ENCODE measurements at regions not wholly inside any gene's neighbourhood (a gene's known extent, or its start where the extent isn't known, plus 50 kb on each side); places are given as distances from the start of the nearest gene placed in this dataset.
"Not testable (repeated sequence)": the region's sequence is repeated elsewhere in the genome, so short reads cannot be mapped to it uniquely, and the experiment has no call there.

GRCh38 chr9:99633265-99633664 lies 188.4 kb upstream of the NR4A3 start:
- intact Hi-C loops (cut with micrococcal nuclease) = no loop called here
- peaks cover 7% of the 10 kb centered on the region for H3K27me3 Mint-ChIP-seq (ENCODE audit: low read depth)
- peaks cover 2% of the 10 kb centered on the region for H3K4me1 Mint-ChIP-seq (ENCODE audit: low read depth)
- no peak for DNase-seq (ENCODE audit: low spot score)
- no peaks in the 10 kb centered on the region for H3K36me3 Mint-ChIP-seq (ENCODE audit: low read depth)
- no peak overlapping the region for H3K27ac Mint-ChIP-seq
- no peak overlapping the region for H3K4me3 Mint-ChIP-seq (ENCODE audit: low read depth)
- no peaks in the 10 kb centered on the region for H3K9me3 Mint-ChIP-seq

- Mint-ChIP-seq H3K27ac (no peak overlapping the region), H3K27me3 (ENCODE audit: low read depth) (peaks cover 7% of the 10 kb centered on the region), H3K4me1 (ENCODE audit: low read depth) (peaks cover 2% of the 10 kb centered on the region), H3K36me3 (ENCODE audit: low read depth) (no peaks in the 10 kb centered on the region), H3K4me3 (ENCODE audit: low read depth) (no peak overlapping the region), H3K9me3 (no peaks in the 10 kb centered on the region)
- no peak for DNase-seq (ENCODE audit: low spot score)
- intact Hi-C loops (cut with micrococcal nuclease) = no loop called here
Measured at GRCh38 chr9:99634186-99634585, 187.5 kb upstream of the NR4A3 start.

- peaks cover 2% of the 10 kb centered on the region for H3K4me1 Mint-ChIP-seq (ENCODE audit: low read depth)
- no peaks in the 10 kb centered on the region for H3K36me3 Mint-ChIP-seq (ENCODE audit: low read depth)
- peaks cover 7% of the 10 kb centered on the region for H3K27me3 Mint-ChIP-seq (ENCODE audit: low read depth)
- no peak overlapping the region for H3K27ac Mint-ChIP-seq
- DNase-seq (ENCODE audit: low spot score) = no peak
- intact Hi-C loops (cut with micrococcal nuclease) = no loop called here
- H3K9me3 Mint-ChIP-seq = no peaks in the 10 kb centered on the region
- no peak overlapping the region for H3K4me3 Mint-ChIP-seq (ENCODE audit: low read depth)
Measured at GRCh38 chr9:99635032-99635431, 186.7 kb upstream of the NR4A3 start.

DNA sequence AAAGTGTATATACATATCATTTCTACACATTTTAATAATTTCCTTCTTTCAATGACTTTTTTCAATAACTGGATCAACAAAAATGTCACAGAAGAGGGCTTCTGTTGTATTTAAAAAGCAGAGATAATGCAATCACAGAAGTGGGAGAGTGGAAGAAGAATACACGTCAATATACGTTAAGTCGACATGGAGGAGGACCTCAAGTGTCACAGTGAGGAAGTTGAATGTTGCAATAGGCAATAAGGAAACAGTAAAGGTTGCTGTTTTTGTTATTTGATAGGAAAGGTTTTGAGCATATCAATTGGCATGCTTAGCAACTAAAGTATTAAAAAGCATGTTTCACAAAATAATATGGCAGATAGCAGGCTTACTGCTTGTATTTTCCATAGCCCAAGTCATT lies 184.0 kb upstream of the NR4A3 start:
- Mint-ChIP-seq H3K27me3 (ENCODE audit: low read depth) (peaks cover 7% of the 10 kb centered on the region), H3K9me3 (peaks cover 7% of the 10 kb centered on the region), H3K4me1 (ENCODE audit: low read depth) (peaks cover under 1% of the 10 kb centered on the region), H3K36me3 (ENCODE audit: low read depth) (no peaks in the 10 kb centered on the region), H3K4me3 (ENCODE audit: low read depth) (no peak overlapping the region), H3K27ac (no peak overlapping the region)
- intact Hi-C loops (cut with micrococcal nuclease) = no loop called here
- no peak for DNase-seq (ENCODE audit: low spot score)

DNA sequence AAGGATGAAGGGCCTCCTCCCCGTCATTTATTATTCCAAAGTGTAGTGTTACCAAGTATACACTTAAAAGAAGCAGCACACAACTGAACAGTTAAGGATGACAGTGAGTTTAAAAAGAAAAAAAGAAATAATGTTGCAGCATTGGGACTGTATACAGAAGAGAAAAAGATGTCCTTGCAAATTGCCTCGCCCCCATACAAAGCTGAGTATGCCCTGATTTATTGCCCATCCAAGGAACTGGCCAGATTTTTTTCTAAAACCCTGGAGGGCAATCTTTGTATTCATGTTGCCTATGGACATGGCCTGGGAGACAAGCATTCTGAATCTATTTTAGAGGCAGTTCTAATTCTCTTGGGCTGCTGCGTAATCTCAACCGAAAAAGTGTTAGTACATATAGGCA lies 182.7 kb upstream of the NR4A3 start:
- H3K36me3 Mint-ChIP-seq (ENCODE audit: low read depth) = no peaks in the 10 kb centered on the region
- no peak for DNase-seq (ENCODE audit: low spot score)

GRCh38 chr9:99647604-99648003 lies 174.1 kb upstream of the NR4A3 start:
- intact Hi-C loops (cut with micrococcal nuclease) = no loop called here
- Mint-ChIP-seq H3K4me1 (ENCODE audit: low read depth) (peaks cover 5% of the 10 kb centered on the region), H3K9me3 (peaks cover 10% of the 10 kb centered on the region), H3K27me3 (ENCODE audit: low read depth) (peaks cover 7% of the 10 kb centered on the region), H3K27ac (no peak overlapping the region), H3K36me3 (ENCODE audit: low read depth) (no peaks in the 10 kb centered on the region), H3K4me3 (ENCODE audit: low read depth) (no peak overlapping the region)
- DNase-seq (ENCODE audit: low spot score) = no peak

More for the DNA sequence above, 182.7 kb upstream of the NR4A3 start:
- intact Hi-C loops (cut with micrococcal nuclease) = no loop called here
- Mint-ChIP-seq H3K9me3 (peaks cover 7% of the 10 kb centered on the region), H3K27ac (no peak overlapping the region), H3K4me3 (ENCODE audit: low read depth) (no peak overlapping the region), H3K4me1 (ENCODE audit: low read depth) (peaks cover 5% of the 10 kb centered on the region), H3K27me3 (ENCODE audit: low read depth) (peaks cover 5% of the 10 kb centered on the region)

DNA sequence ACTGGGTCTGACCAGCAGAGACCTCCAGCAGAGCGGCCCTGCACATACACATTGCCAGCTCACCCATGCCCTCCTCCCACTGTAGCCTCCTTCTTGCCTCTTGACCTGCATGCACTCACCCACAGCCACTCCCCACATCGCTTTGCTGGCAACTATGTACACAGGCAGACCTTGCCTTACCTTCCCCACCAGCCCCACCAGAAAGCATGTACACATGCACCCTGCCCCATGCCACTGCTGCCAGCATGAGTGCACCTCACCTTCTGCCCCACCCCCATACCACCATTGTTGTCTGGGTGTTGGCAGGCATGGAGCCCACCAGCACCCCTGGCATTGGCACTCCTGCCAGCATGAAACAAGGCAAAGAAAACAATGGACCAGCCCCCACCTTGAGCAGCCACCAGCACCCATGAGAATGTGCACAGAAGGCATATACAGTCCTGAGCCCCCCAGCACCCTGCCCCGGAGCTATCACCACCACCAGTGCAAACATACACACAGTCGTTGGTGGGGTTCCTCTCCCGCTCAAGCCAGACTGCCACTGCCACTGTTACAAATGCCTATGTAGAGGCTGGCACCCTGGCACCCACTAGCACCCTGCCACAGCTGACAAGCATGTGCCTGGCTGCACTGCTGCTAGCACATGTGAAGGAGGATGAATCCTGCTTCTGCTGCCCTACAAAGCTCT lies 171.4 kb upstream of the NR4A3 start:
- no peak for DNase-seq (ENCODE audit: low spot score)
- Mint-ChIP-seq H3K4me1 (ENCODE audit: low read depth) (peaks cover 5% of the 10 kb centered on the region), H3K27ac (no peak overlapping the region), H3K9me3 (peaks cover 32% of the 10 kb centered on the region), H3K36me3 (ENCODE audit: low read depth) (no peaks in the 10 kb centered on the region), H3K4me3 (ENCODE audit: low read depth) (no peak overlapping the region), H3K27me3 (ENCODE audit: low read depth) (peaks cover 9% of the 10 kb centered on the region)
- intact Hi-C loops (cut with micrococcal nuclease) = no loop called here

DNA sequence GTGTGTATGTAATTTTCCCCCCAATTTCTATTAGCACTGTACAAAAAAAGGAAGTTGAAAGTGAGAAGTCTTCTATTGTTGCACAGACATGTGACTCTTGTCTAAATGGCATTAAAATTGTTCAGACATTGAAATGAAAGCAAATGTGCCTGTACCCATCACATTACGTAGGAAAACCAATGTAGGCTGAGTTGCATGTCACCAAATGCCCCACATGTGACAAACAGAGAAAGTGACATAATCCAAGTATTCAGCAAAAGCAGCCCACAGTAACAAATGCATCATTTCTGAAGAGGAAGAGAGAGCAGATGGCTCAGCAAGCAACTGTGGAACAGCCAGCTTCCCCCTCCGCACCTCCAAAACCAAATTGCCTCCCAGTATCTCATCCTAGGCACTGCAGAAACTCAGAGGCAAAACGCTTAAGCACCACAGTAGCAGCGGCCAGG lies 161.5 kb upstream of the NR4A3 start:
- H3K9me3 Mint-ChIP-seq = no peaks in the 10 kb centered on the region
- H3K36me3 Mint-ChIP-seq (ENCODE audit: low read depth) = no peaks in the 10 kb centered on the region
- no peak overlapping the region for H3K4me3 Mint-ChIP-seq (ENCODE audit: low read depth)
- H3K27ac Mint-ChIP-seq = no peak overlapping the region
- peaks cover 7% of the 10 kb centered on the region for H3K4me1 Mint-ChIP-seq (ENCODE audit: low read depth)
- no peak for DNase-seq (ENCODE audit: low spot score)
- intact Hi-C loops (cut with micrococcal nuclease) = no loop called here
- peaks cover 20% of the 10 kb centered on the region for H3K27me3 Mint-ChIP-seq (ENCODE audit: low read depth)

DNA sequence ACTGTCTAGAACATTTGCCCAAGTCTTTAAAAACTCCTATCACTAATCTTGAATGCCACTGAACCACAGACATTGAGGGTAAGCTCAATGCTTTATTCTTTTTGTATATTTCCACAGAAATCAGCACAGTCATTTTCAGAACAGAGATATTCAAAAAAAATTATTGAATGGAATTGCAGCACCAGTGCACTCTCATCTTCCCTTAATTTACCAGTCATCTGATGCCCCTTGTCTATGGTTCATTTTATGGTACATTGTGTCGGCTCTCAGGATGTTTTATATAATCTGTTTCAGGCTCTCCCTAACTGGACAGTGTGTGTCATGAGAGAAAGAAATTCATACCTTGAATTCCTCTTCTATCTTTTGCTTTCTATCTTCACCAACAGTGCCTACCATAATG lies 158.4 kb upstream of the NR4A3 start:
- H3K27me3 Mint-ChIP-seq (ENCODE audit: low read depth) = peaks cover 15% of the 10 kb centered on the region
- H3K36me3 Mint-ChIP-seq (ENCODE audit: low read depth) = no peaks in the 10 kb centered on the region
- intact Hi-C loops (cut with micrococcal nuclease) = no loop called here
- H3K27ac Mint-ChIP-seq = no peak overlapping the region
- no peaks in the 10 kb centered on the region for H3K9me3 Mint-ChIP-seq
- no peak overlapping the region for H3K4me3 Mint-ChIP-seq (ENCODE audit: low read depth)
- no peak for DNase-seq (ENCODE audit: low spot score)
- H3K4me1 Mint-ChIP-seq (ENCODE audit: low read depth) = peaks cover 11% of the 10 kb centered on the region

GRCh38 chr9:99663856-99664255 lies 157.8 kb upstream of the NR4A3 start:
- peaks cover 11% of the 10 kb centered on the region for H3K4me1 Mint-ChIP-seq (ENCODE audit: low read depth)
- H3K36me3 Mint-ChIP-seq (ENCODE audit: low read depth) = no peaks in the 10 kb centered on the region
- no peak overlapping the region for H3K4me3 Mint-ChIP-seq (ENCODE audit: low read depth)
- H3K27ac Mint-ChIP-seq = no peak overlapping the region
- intact Hi-C loops (cut with micrococcal nuclease) = no loop called here
- DNase-seq (ENCODE audit: low spot score) = no peak
- H3K27me3 Mint-ChIP-seq (ENCODE audit: low read depth) = peaks cover 15% of the 10 kb centered on the region
- H3K9me3 Mint-ChIP-seq = no peaks in the 10 kb centered on the region

- H3K36me3 Mint-ChIP-seq (ENCODE audit: low read depth) = no peaks in the 10 kb centered on the region
- no peak overlapping the region for H3K4me3 Mint-ChIP-seq (ENCODE audit: low read depth)
- no peaks in the 10 kb centered on the region for H3K9me3 Mint-ChIP-seq
- H3K27ac Mint-ChIP-seq = no peak overlapping the region
- H3K27me3 Mint-ChIP-seq (ENCODE audit: low read depth) = peaks cover 13% of the 10 kb centered on the region
- intact Hi-C loops (cut with micrococcal nuclease) = no loop called here
- no peak for DNase-seq (ENCODE audit: low spot score)
- H3K4me1 Mint-ChIP-seq (ENCODE audit: low read depth) = peaks cover 7% of the 10 kb centered on the region
Measured at GRCh38 chr9:99666571-99666970, 155.1 kb upstream of the NR4A3 start.

GRCh38 chr9:99670886-99671285 lies 150.8 kb upstream of the NR4A3 start:
- H3K27me3 Mint-ChIP-seq (ENCODE audit: low read depth); H3K4me1 Mint-ChIP-seq (ENCODE audit: low read depth); intact Hi-C loops (cut with micrococcal nuclease); H3K36me3 Mint-ChIP-seq (ENCODE audit: low read depth); DNase-seq (ENCODE audit: low spot score); H3K27ac Mint-ChIP-seq; H3K9me3 Mint-ChIP-seq; H3K4me3 Mint-ChIP-seq (ENCODE audit: low read depth): not testable (repeated sequence)

- H3K4me1 Mint-ChIP-seq (ENCODE audit: low read depth) = no peaks in the 10 kb centered on the region
- intact Hi-C loops (cut with micrococcal nuclease) = no loop called here
Measured at GRCh38 chr9:99677281-99677680, 144.4 kb upstream of the NR4A3 start.

GRCh38 chr9:99678566-99678965 lies 143.1 kb upstream of the NR4A3 start:
- peaks cover 2% of the 10 kb centered on the region for H3K27me3 Mint-ChIP-seq (ENCODE audit: low read depth)
- no peak for DNase-seq (ENCODE audit: low spot score)
- H3K36me3 Mint-ChIP-seq (ENCODE audit: low read depth) = no peaks in the 10 kb centered on the region
- H3K27ac Mint-ChIP-seq = no peak overlapping the region
- intact Hi-C loops (cut with micrococcal nuclease) = no loop called here
- no peaks in the 10 kb centered on the region for H3K4me1 Mint-ChIP-seq (ENCODE audit: low read depth)
- H3K9me3 Mint-ChIP-seq = peaks cover 10% of the 10 kb centered on the region
- H3K4me3 Mint-ChIP-seq (ENCODE audit: low read depth) = no peak overlapping the region

More at GRCh38 chr9:99677281-99677680, 144.4 kb upstream of the NR4A3 start:
- Mint-ChIP-seq H3K27me3 (ENCODE audit: low read depth) (peaks cover 2% of the 10 kb centered on the region), H3K4me3 (ENCODE audit: low read depth) (no peak overlapping the region), H3K27ac (no peak overlapping the region), H3K9me3 (peaks cover 10% of the 10 kb centered on the region), H3K36me3 (ENCODE audit: low read depth) (no peaks in the 10 kb centered on the region)
- DNase-seq (ENCODE audit: low spot score) = no peak
